ENCODE measurements at regions not wholly inside any gene's neighbourhood (a gene's known extent, or its start where the extent isn't known, plus 50 kb on each side); places are given as distances from the start of the nearest gene placed in this dataset.

- no peak for DNase-seq
Measured at GRCh38 chr11:111019451-111019850, 226.1 kb upstream of the POU2AF2 start.

DNA sequence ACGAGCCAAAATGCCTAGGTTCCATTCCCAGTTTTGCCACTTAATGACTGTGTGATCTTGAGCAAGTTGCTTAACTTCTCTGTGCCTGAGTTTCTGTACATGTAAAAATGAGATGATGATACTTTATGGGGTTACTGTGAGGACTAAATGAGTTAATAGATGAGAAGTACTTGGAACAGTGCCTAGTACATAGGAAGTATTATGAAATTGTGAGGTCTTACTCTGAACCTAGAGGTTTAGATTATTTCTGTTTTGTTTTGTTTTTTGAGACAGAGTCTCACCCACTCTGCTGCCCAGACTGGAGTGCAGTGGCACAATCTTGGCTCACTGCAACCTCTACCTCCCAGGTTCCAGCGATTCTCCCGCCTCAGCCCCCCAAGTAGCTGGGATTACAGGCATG lies 227.0 kb upstream of the POU2AF2 start:
- no peak for DNase-seq

- no peak for DNase-seq
Measured at GRCh38 chr11:111012491-111012890, 233.0 kb upstream of the POU2AF2 start.

- DNase-seq, result no peak
Measured at GRCh38 chr11:111011275-111011594, 234.3 kb upstream of the POU2AF2 start.

- no peak for DNase-seq
Measured at GRCh38 chr11:111010391-111011274, 234.9 kb upstream of the POU2AF2 start.

GRCh38 chr11:111006227-111006626 lies 239.3 kb upstream of the POU2AF2 start:
- DNase-seq, result no peak

- DNase-seq, result no peak
Measured at GRCh38 chr11:111001986-111002611, 243.4 kb upstream of the POU2AF2 start.

- no peak for DNase-seq
Measured at GRCh38 chr11:111001081-111001430, 244.5 kb upstream of the POU2AF2 start.

DNA sequence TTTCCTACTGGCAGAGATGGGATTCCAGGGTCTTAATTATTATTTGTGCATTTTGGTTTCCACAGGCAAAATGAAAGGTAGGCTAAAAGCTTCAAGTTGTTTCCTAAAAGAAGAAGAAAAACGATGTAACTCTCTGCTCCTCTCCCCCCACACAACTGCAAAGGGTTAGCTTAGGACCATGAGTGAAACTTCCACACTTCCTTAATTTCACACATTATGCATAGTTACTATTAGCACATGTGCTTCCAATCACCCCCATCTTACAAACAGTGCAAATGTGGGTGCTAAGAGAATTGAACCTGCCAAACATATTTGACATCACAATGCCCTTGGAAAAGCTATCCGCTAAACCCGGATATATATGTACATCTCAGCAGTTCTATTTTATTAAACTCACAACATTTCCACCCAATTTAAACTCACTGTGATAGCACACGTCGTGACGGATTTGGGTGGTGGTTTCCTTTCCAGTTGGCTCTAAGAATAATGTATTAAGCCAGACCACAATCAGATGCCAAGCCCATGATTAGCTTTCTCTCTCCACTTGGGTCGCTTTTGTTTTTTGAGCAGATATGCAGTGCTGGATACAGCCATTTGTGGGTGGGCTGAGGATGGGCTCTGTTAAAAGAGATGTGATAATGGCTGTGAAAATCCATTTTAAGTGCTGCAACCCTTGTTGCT lies 245.0 kb upstream of the POU2AF2 start:
- DNase-seq, result no peak

DNA sequence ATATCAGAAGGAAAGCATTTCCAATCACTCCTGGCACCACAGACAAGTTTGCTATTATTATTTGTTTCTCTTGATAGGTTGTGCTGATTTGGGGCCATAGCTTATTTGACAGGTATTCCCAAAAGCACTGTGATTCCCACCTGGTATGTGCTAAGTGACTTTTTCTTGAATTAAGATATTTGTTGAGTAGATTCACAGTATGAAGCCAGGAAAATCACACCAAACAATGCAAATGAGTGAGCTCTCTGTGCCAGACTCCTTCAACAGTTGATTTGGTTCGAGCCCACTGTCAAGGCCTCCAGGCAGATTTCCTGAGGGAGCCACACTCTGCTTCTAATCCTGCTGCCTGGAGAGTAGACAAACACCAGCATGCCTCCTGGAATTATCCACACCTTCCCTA lies 253.0 kb upstream of the POU2AF2 start:
- DNase-seq, result no peak

DNA sequence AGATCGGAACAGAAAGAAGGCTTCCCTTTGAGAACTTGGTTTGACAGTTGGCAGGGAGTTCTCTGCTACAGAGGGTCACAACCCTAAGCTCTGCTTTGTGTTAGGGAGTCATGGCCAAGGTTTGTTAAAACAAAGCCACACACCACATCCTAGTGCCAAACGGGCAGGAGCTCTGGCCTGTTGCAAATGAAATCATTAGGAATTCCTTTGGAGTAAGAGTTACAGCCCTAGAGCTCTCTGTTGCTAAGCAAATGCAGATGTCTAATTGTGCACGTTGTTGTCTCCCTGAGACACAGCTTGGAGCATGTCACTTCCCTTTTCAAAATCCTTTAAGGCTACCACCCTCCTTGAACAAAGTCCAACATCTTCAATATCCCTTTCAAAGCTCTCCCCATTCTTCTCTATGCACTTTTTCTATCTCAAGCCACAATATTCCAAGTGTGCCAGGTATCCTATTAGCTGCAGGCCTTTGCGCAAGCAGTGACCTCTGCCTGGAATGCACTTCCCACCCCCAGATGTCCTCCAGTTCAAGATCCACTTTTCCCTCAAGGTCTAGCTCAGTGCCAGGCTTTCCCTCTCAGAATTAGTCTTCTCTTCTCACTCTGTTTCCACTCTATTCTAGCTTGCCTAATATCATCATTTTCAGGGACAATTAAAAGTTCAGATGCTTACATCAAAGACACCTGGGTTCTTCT lies 253.7 kb upstream of the POU2AF2 start:
- no peak for DNase-seq

DNA sequence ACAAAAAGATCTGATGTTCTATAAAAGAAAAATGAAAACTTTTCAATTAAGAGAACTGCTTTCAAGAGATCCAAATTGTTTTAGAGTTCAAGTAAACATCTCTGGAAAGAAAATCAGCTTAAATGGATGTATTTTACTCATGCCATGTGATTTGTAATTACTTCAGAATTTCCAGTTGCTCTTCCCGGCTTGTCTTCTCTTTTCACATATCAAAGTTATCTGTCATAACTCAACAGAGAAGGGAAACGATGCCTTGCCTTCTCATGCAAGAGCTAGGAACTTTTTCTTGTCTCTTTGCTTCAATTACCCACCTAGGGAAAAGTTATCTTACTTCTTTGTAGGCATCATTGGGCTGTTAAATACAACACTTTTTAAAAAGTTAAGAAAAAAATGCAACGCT lies 255.2 kb upstream of the POU2AF2 start:
- DNase-seq, result no peak

GRCh38 chr11:110989428-110990133 lies 255.9 kb upstream of the POU2AF2 start:
- DNase-seq, result no peak

GRCh38 chr11:110988671-110989070 lies 256.9 kb upstream of the POU2AF2 start:
- no peak for DNase-seq

- no peak for DNase-seq
Measured at GRCh38 chr11:110986016-110986415, 259.5 kb upstream of the POU2AF2 start.

DNA sequence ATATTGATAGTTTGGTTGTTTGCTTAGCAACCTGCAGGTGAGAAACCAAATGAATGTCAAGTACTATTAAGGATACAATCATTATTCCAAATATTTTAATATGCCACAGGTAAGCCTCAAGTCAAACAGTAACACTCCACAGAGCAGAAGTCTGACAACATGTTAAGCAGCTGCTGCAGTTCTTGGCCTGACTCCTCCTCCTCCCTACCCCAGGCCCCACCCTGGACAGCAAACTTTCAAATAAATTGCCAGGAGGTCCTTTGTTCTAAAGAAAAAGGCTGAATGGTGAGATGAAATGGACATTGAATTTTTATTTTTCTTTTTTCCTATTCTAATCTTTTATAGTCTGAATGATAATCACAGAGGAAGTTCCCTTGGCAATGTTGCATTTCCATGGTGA lies 260.0 kb upstream of the POU2AF2 start:
- DNase-seq, result no peak

- no peak for DNase-seq
Measured at GRCh38 chr11:110984693-110985092, 260.8 kb upstream of the POU2AF2 start.

- no peak for DNase-seq
Measured at GRCh38 chr11:110984147-110984546, 261.4 kb upstream of the POU2AF2 start.

GRCh38 chr11:110982214-110982613 lies 263.3 kb upstream of the POU2AF2 start:
- no peak for DNase-seq

DNA sequence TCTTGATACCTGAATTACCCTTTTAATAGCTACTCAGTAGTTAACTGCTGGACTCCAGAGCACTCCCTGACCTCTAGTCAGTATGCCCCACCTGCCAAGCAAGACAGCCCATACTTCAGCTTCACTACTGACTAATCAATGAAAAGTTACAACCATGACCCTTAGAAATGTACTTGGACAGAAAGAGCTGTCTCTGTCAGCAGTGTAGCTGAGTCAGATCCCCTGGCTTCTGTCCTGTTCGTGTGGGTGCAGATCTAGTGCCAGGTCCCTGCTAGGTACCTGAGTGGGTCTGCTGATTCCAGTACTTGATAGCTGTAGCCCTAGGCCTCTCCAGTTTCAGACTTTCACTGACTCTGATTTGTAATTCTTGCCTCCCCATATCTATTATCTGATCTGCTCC lies 265.8 kb upstream of the POU2AF2 start:
- no peak for DNase-seq

- DNase-seq, result no peak
Measured at GRCh38 chr11:110977661-110978060, 265.4 kb upstream of the ARHGAP20 start.

GRCh38 chr11:110974731-110975130 lies 262.5 kb upstream of the ARHGAP20 start:
- no peak for DNase-seq

DNA sequence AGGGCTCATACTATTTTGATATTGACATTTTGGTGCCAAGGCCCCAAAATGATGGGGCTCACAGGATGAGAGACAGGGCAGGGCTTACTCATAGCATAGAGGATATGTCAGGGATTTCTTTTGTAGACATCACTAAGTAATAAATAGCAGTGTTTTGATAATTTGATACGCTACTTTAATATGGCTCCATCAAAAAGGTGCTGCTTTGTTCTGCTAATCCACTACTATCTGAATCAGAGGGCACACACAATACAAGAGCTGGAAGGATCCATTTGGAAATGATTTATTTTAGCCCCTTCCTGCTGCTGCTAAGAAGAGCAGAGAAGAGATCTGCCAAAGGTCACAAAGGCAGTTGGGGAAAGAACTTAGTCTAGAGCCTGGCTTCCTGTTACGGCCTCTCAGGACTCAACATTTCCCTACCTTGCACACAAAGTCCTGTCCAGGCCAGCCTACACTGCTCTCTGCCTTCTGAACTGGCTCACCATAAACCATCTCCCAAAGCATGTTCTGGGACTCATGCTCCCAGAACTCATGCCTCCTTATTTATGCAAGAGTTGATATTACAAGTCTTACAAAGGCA lies 261.3 kb upstream of the ARHGAP20 start:
- no peak for DNase-seq

All from CD4-positive, alpha-beta T cell treated with Interleukin-10 for 1 hour (primary cell).